Adrenal gland (tissue), 9 donors: ENCODE measurements at regions not wholly inside any gene's neighbourhood (a gene's known extent, or its start where the extent isn't known, plus 50 kb on each side); places are given as distances from the start of the nearest gene placed in this dataset.

ENCODE experiments used
- DNase-seq, 7 donors: peaks; one replicate each; pipeline ENCODE4 v3.0.0-alpha.2; 2019 to 2020
- H3K27ac ChIP-seq, 5 donors: fragments of 200-600 bp; sonication (generic) in 4 of 5; 1 replicate in 3 of 5; 2 replicates in 2 of 5; pipeline versions ENCODE4 v1.5.1 to v1.8.0; 2016 to 2020; ENCODE audit warnings: mild to moderate bottlenecking in 1 of 5
- H3K27me3 ChIP-seq: fragments of 200-600 bp; 2 replicates; pipeline ENCODE4 v1.8.0; 2021
- H3K36me3 ChIP-seq, 2 donors: fragments of 200-600 bp; replicated peaks in 1 of 2; 1 replicate in 1 of 2; 2 replicates in 1 of 2; pipeline versions ENCODE4 v1.5.1 to v1.8.0; 2018 to 2022
- H3K4me1 ChIP-seq, 2 donors: fragments of 200-600 bp; replicated peaks in 1 of 2; 1 replicate in 1 of 2; 2 replicates in 1 of 2; pipeline versions ENCODE4 v1.5.1 to v1.8.0; 2018 to 2021
- H3K4me3 ChIP-seq, 4 donors: fragments of 200-600 bp; sonication (generic) in 3 of 4; one replicate each; pipeline ENCODE4 v1.5.1; 2016 to 2018
- H3K9me3 ChIP-seq, 3 donors: fragments of 200-600 bp; sonication (generic) in 1 of 3; replicated peaks in 1 of 3; 1 replicate in 2 of 3; 2 replicates in 1 of 3; pipeline versions ENCODE4 v1.5.1 to v1.8.0; 2016 to 2021
- CTCF ChIP-seq, 6 experiments: fragments of 450-650 bp in 4 of 6; fragments of 200-600 bp in 2 of 6; sonication (generic) in 1 of 6; IDR thresholded peaks; 1 replicate in 5 of 6; 2 replicates in 1 of 6; pipeline versions ENCODE4 v1.5.1 to v1.8.0; 2016 to 2021; ENCODE audit warnings: antibody characterized with exemption in 6 of 6, mild to moderate bottlenecking in 2 of 6, moderate library complexity in 1 of 6
- POLR2A ChIP-seq, 2 donors: fragments of 450-650 bp; IDR thresholded peaks; one replicate each; pipeline ENCODE4 v1.6.1; 2017; ENCODE audit warnings: antibody characterized with exemption in 2 of 2, mild to moderate bottlenecking in 2 of 2, moderate library complexity in 1 of 2
- WGBS, 4 donors: extraction: QIAGEN DNeasy Blood & Tissue Kit in 2 of 4; methylation state at CpG; one replicate each; pipeline versions ENCODE4 v1.1.5 to v1.1.7; 2013 to 2017; 5-methylcytosine and 5-hydroxymethylcytosine counted together
- intact Hi-C, 2 donors: fragments of 100-400 bp; cut with DNase I; formaldehyde crosslinking; loops; one replicate each; pipeline versions ENCODE4 v1.14.1 to v1.15.0; 2022 to 2023
- donor health status: healthy with polysubstance abuse.
- donor health status: Bipolar disorder and iron deficiency.
- donor health status: DM: yes; HTN: yes; CAD: no.
- donor health status: DM: no; HTN: no; CAD: no.
- donor health status: DM: no; HTN: no; CAD: no.

DNA sequence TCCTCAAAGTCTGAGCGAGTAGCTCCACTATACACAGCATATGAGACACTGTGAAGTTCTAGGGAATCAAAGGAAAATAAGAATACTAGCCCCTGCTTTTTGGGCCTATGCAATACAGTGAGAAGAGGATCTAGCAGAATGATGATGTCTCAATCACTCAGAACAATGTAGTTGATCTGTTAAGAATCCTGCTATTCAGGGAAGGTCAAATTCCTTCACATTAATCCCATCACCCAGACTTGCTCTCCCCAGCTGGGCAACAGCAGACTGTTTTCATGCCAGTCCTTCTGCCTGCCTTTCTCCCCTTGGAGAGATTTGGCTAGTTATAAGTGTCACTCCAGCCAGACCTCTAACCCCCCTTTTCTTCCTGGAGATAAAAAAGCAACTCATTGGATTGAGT is 230.0 kb upstream of the EPHA4 start:
- 65 to 85% (median 82%) methylated on average over 1 of the region's 1 CpG for WGBS, 4 donors
- H3K36me3 ChIP-seq, result no peaks in the 10 kb centered on the region
- intact Hi-C loops, result no loop called here
- no peak for DNase-seq
- H3K27me3 ChIP-seq, result no peaks in the 10 kb centered on the region
- no peak overlapping the region for H3K27ac ChIP-seq
- no peaks in the 10 kb centered on the region for H3K4me1 ChIP-seq
- H3K4me3 ChIP-seq, result no peak overlapping the region
- TF ChIP-seq CTCF (IDR thresholded peaks at IDR 0.05), result no peak
- TF ChIP-seq POLR2A (IDR thresholded peaks at IDR 0.05), result no peak
- H3K9me3 ChIP-seq, result no peaks in the 10 kb centered on the region

- Histone ChIP-seq H3K4me3 (no peak overlapping the region), H3K27me3 (no peaks in the 10 kb centered on the region), H3K27ac (no peak overlapping the region), H3K9me3 (no peaks in the 10 kb centered on the region), H3K4me1 (no peaks in the 10 kb centered on the region), H3K36me3 (no peaks in the 10 kb centered on the region)
- 40 to 57% (median 48%) methylated on average over 7 of the region's 7 CpGs for WGBS, 4 donors
- DNase-seq, result no peak
- TF ChIP-seq CTCF (IDR thresholded peaks at IDR 0.05) (no peak), POLR2A (IDR thresholded peaks at IDR 0.05) (no peak)
- intact Hi-C loops, result no loop called here
Measured at GRCh38 chr2:221792971-221793521, 220.9 kb upstream of the EPHA4 start.

DNA sequence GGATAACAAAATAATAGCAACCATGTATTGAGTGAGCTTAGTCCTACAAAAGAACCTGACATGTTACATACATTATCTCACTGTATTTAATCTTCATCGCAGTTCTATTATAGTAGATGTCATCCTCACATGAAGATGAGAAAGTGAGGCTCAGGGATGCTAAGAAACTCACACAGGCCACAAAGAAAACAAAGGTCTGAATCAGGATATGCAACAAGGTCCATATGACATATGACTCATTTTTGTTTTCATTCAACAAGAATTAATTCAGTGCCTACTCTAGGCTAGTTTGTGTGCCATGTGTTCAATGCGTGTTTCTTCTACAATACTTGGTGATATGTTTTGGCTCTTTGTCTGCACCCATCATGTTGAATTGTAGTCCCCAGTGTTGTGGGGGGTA is 219.7 kb upstream of the EPHA4 start:
- H3K4me1 ChIP-seq, result no peaks in the 10 kb centered on the region
- H3K27me3 ChIP-seq, result no peaks in the 10 kb centered on the region
- 81 to 93% (median 84%) methylated on average over 2 of the region's 2 CpGs for WGBS, 4 donors
- H3K9me3 ChIP-seq, result no peaks in the 10 kb centered on the region
- no peak overlapping the region for H3K27ac ChIP-seq
- intact Hi-C loops, result no loop called here
- TF ChIP-seq POLR2A (IDR thresholded peaks at IDR 0.05) (no peak), CTCF (IDR thresholded peaks at IDR 0.05) (no peak)
- no peak overlapping the region for H3K4me3 ChIP-seq
- DNase-seq, result no peak
- no peaks in the 10 kb centered on the region for H3K36me3 ChIP-seq

GRCh38 chr2:221787561-221787960 is 215.5 kb upstream of the EPHA4 start:
- no peak for DNase-seq
- no peaks in the 10 kb centered on the region for H3K9me3 ChIP-seq
- H3K27ac ChIP-seq, result no peak overlapping the region
- no peaks in the 10 kb centered on the region for H3K36me3 ChIP-seq
- H3K4me3 ChIP-seq, result no peak overlapping the region
- 57 to 68% (median 62%) methylated on average over 4 of the region's 4 CpGs for WGBS, 4 donors
- H3K4me1 ChIP-seq, result no peaks in the 10 kb centered on the region
- intact Hi-C loops, result no loop called here
- no peak for TF ChIP-seq CTCF (IDR thresholded peaks at IDR 0.05)
- no peak for TF ChIP-seq POLR2A (IDR thresholded peaks at IDR 0.05)
- H3K27me3 ChIP-seq, result no peaks in the 10 kb centered on the region
